Uterus (tissue), 3 donors: ENCODE measurements at regions not wholly inside any gene's neighbourhood (a gene's known extent, or its start where the extent isn't known, plus 50 kb on each side); places are given as distances from the start of the nearest gene placed in this dataset.
"Not testable (repeated sequence)": the region's sequence is repeated elsewhere in the genome, so short reads cannot be mapped to it uniquely, and the experiment has no call there.

Experiments used
- DNase-seq, 2 donors: peaks; one replicate each; pipeline ENCODE4 v3.0.0-alpha.2; 2019 to 2020
- H3K27ac ChIP-seq, 2 donors: fragments of 200-600 bp; sonication (generic); 1 replicate in 1 of 2; 2 replicates in 1 of 2; pipeline ENCODE4 v1.5.1; 2016 to 2018
- H3K27me3 ChIP-seq, 2 donors: fragments of 200-600 bp; sonication (generic); one replicate each; pipeline ENCODE4 v1.5.1; 2018 to 2019; ENCODE audit warnings: control low read depth in 1 of 2
- H3K36me3 ChIP-seq, 2 donors: fragments of 200-600 bp; sonication (generic); one replicate each; pipeline ENCODE4 v1.5.1; 2019; ENCODE audit warnings: control low read depth in 1 of 2
- H3K4me1 ChIP-seq, 2 donors: fragments of 200-600 bp; sonication (generic); one replicate each; pipeline ENCODE4 v1.5.1; 2018 to 2019; ENCODE audit warnings: control low read depth in 1 of 2
- H3K4me3 ChIP-seq, 2 donors: fragments of 200-600 bp; sonication (generic); 1 replicate in 1 of 2; 2 replicates in 1 of 2; pipeline ENCODE4 v1.5.1; 2018 to 2019; ENCODE audit warnings: mild to moderate bottlenecking in 1 of 2
- H3K9me3 ChIP-seq, 2 donors: fragments of 200-600 bp; sonication (generic); one replicate each; pipeline ENCODE4 v1.5.1; 2019; ENCODE audit warnings: control low read depth in 1 of 2
- POLR2A ChIP-seq, 2 donors: fragments of 450-650 bp; IDR thresholded peaks; one replicate each; pipeline ENCODE4 v1.6.1; 2016; ENCODE audit warnings: antibody characterized with exemption in 2 of 2, mild to moderate bottlenecking in 1 of 2, moderate library complexity in 1 of 2
- intact Hi-C: fragments of 100-400 bp; cut with DNase I; formaldehyde crosslinking; loops from one replicate; pipeline ENCODE4 v1.15.1; 2023; ENCODE audit warnings: low total_unique reads
- TF ChIP-seq, protein P1 (sequence below), 4 experiments: fragments of 200-600 bp in 2 of 4; fragments of 450-650 bp in 2 of 4; sonication (generic) in 2 of 4; IDR thresholded peaks; one replicate each; pipeline ENCODE4 v1.5.1; 2016 to 2019; ENCODE audit warnings: antibody characterized with exemption in 4 of 4, mild to moderate bottlenecking in 2 of 4, moderate library complexity in 1 of 4
- donor health status: DM: yes; HTN: yes; CAD: no.

DNA sequence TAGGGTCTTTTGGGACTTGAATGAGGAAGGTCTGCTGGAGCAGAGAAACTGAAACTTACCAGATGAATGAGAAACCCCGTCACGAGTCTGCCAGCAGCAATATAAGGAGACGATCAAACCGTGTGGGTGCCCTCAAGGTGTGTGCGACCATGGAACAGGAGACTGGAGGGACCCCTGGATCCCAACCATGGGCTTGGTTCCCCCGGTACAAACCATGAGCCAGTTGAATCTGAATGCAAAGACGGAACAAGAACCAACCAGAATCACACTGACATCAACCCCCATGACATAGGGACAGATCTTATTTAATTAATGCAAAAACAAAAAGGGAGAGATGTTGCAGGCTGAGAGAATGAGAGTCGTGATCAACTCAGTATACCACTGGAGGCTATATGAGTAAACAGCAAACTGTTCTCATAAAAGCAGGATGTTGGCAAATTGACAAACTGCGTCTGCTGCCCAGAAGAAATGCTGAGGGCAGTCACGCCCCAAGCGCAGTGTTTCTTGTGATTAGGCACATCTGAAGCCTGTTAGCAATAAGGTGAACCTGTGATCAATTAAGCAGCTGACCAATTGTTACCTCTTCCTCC lies 475.5 kb upstream of the ACO1 start:
- Histone ChIP-seq H3K27ac (no peak overlapping the region), H3K9me3 (no peaks in the 10 kb centered on the region), H3K4me3 (no peak overlapping the region), H3K27me3 (no peaks in the 10 kb centered on the region), H3K36me3 (no peaks in the 10 kb centered on the region), H3K4me1 (no peaks in the 10 kb centered on the region)
- TF ChIP-seq POLR2A (IDR thresholded peaks at IDR 0.05): no peak
- TF ChIP-seq, protein P1, sequence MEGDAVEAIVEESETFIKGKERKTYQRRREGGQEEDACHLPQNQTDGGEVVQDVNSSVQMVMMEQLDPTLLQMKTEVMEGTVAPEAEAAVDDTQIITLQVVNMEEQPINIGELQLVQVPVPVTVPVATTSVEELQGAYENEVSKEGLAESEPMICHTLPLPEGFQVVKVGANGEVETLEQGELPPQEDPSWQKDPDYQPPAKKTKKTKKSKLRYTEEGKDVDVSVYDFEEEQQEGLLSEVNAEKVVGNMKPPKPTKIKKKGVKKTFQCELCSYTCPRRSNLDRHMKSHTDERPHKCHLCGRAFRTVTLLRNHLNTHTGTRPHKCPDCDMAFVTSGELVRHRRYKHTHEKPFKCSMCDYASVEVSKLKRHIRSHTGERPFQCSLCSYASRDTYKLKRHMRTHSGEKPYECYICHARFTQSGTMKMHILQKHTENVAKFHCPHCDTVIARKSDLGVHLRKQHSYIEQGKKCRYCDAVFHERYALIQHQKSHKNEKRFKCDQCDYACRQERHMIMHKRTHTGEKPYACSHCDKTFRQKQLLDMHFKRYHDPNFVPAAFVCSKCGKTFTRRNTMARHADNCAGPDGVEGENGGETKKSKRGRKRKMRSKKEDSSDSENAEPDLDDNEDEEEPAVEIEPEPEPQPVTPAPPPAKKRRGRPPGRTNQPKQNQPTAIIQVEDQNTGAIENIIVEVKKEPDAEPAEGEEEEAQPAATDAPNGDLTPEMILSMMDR (IDR thresholded peaks at IDR 0.05): no peak
- intact Hi-C loops: no loop called here
- DNase-seq: no peak

DNA sequence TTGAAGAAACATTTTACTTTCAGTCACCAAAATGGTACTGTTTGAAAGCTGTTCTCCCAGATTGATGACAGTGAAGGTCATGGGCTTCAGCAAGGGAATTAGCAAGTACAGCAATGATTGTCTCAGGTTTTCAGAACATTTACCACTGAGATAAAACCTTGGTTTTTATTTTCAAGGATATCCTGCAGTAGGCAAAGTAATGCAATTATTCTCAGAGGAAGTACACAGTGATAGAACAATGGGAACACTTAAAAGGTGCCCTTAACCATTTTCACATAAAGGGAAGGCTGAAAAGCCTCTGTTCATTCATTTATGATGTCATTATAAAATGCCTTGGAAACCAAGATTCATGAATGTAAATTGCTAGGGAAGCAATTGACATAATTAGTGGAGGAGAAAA lies 471.8 kb upstream of the ACO1 start:
- no peaks in the 10 kb centered on the region for H3K27me3 ChIP-seq

DNA sequence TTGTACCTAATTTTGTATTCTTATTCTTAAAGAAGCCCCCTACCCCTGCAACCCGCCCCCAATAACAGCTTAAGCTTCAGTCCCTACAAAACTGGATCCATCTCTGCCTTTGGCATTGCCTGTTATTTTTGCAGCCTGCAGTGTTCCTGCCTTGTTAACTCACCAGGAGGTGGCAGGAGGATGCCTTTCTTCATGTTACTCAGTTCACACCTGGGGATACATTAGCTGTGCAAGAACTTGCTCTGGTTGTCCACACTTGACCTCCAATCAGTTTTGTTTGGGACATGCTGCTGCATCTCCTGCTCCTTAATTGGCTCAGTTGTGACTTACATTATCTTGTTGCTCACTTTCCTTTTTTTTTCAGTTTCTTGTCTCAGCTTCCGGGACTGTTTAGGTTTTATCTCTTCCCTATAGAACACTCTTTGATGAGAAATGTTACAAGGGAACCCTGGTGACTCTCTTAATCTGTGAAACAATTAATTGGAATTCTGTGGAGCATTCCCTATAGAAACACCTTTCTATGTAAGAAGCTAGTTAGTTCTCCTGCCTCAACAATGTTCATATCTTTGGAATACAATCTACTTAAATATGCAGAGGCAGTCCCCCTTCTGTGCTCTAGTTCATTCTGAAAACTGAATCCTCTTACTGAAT lies 467.7 kb upstream of the ACO1 start:
- Histone ChIP-seq H3K9me3 (no peaks in the 10 kb centered on the region), H3K27ac (no peak overlapping the region), H3K36me3 (no peaks in the 10 kb centered on the region), H3K4me3 (no peak overlapping the region), H3K4me1 (no peaks in the 10 kb centered on the region), H3K27me3 (no peaks in the 10 kb centered on the region)
- no peak for DNase-seq
- TF ChIP-seq, protein P1 (IDR thresholded peaks at IDR 0.05): no peak
- no peak for TF ChIP-seq POLR2A (IDR thresholded peaks at IDR 0.05)
- intact Hi-C loops: no loop called here

More for the DNA sequence above, 471.8 kb upstream of the ACO1 start:
- TF ChIP-seq POLR2A (IDR thresholded peaks at IDR 0.05): no peak
- TF ChIP-seq, protein P1 (IDR thresholded peaks at IDR 0.05): no peak
- H3K36me3 ChIP-seq: no peaks in the 10 kb centered on the region
- no peak overlapping the region for H3K27ac ChIP-seq
- H3K9me3 ChIP-seq: no peaks in the 10 kb centered on the region
- no peak overlapping the region for H3K4me3 ChIP-seq
- no peak for DNase-seq
- H3K4me1 ChIP-seq: no peaks in the 10 kb centered on the region
- intact Hi-C loops: no loop called here

DNA sequence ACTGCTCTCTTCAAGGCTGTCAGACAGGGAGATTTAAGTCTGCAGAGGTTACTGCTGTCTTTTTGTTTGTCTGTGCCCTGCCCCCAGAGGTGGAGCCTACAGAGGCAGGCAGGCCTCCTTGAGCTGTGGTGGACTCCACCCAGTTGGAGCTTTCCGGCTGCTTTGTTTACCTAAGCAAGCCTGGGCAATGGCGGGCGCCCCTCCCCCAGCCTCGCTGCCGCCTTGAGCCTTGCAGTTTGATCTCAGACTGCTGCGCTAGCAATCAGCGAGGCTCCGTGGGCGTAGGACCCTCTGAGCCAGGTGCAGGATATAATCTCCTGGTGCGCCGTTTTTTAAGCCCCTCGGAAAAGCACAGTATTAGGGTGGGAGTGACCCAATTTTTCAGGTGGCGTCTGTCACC lies 446.7 kb upstream of the ACO1 start:
- H3K27ac ChIP-seq, H3K4me1 ChIP-seq, H3K9me3 ChIP-seq, intact Hi-C loops, H3K36me3 ChIP-seq, H3K4me3 ChIP-seq, H3K27me3 ChIP-seq, DNase-seq: not testable (repeated sequence)

DNA sequence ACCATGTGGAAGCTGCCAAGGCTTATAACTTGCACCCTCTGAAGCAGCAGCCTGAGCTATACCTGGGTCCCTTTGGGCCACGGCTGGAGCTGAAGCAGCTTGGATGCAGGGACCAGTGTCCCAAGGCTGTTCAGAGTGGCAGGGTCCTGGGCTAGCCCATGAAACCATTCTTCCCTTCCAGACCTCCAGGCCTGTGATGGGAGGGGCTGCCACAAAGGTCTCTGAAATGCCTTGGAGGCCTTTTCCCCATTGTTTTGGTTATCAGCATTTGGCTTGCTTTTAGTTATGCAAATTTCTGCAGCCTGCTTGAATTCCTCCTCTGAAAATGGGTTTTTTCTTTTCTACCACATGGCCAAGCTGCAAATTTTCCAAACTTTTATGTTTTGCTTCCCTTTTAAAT lies 433.7 kb upstream of the ACO1 start:
- no peak for DNase-seq
- Histone ChIP-seq H3K4me1 (no peaks in the 10 kb centered on the region), H3K4me3 (no peak overlapping the region), H3K27ac (no peak overlapping the region), H3K9me3 (no peaks in the 10 kb centered on the region), H3K27me3 (no peaks in the 10 kb centered on the region), H3K36me3 (no peaks in the 10 kb centered on the region)
- intact Hi-C loops: no loop called here
- TF ChIP-seq, protein P1 (IDR thresholded peaks at IDR 0.05): no peak
- TF ChIP-seq POLR2A (IDR thresholded peaks at IDR 0.05): no peak
